ENCODE measurements at regions not wholly inside any gene's neighbourhood (a gene's known extent, or its start where the extent isn't known, plus 50 kb on each side); places are given as distances from the start of the nearest gene placed in this dataset.

GRCh38 chr4:33057736-33058135 lies 2337.6 kb downstream of the PCDH7 start:
- H3K27me3 ChIP-seq = no peaks in the 10 kb centered on the region
- TF ChIP-seq CTCF (IDR thresholded peaks at IDR 0.05; ENCODE audit: low read depth, low read length) = no peak
- H3K4me1 ChIP-seq = no peaks in the 10 kb centered on the region
- H3K4me3 ChIP-seq (ENCODE audit: low read depth, low read length) = no peak overlapping the region
- H3K9me3 ChIP-seq = no peaks in the 10 kb centered on the region
- H3K36me3 ChIP-seq = no peaks in the 10 kb centered on the region
- DNase-seq = no peak

GRCh38 chr4:33058998-33059397 lies 2338.8 kb downstream of the PCDH7 start:
- no peaks in the 10 kb centered on the region for H3K36me3 ChIP-seq
- H3K4me3 ChIP-seq (ENCODE audit: low read depth, low read length) = no peak overlapping the region
- no peaks in the 10 kb centered on the region for H3K27me3 ChIP-seq
- no peak for DNase-seq
- no peak for TF ChIP-seq CTCF (IDR thresholded peaks at IDR 0.05; ENCODE audit: low read depth, low read length)
- H3K4me1 ChIP-seq = no peaks in the 10 kb centered on the region
- H3K9me3 ChIP-seq = no peaks in the 10 kb centered on the region

- Histone ChIP-seq H3K9me3 (no peaks in the 10 kb centered on the region), H3K27me3 (no peaks in the 10 kb centered on the region), H3K36me3 (no peaks in the 10 kb centered on the region), H3K4me3 (ENCODE audit: low read depth, low read length) (no peak overlapping the region), H3K4me1 (no peaks in the 10 kb centered on the region)
- peak; percentile 95 for TF ChIP-seq CTCF (IDR thresholded peaks at IDR 0.05; ENCODE audit: low read depth, low read length)
- peak; percentile 66 for DNase-seq
Observed at GRCh38 chr4:33060674-33061542, 2340.7 kb downstream of the PCDH7 start.

- Histone ChIP-seq H3K9me3 (no peaks in the 10 kb centered on the region), H3K4me1 (no peaks in the 10 kb centered on the region), H3K27me3 (no peaks in the 10 kb centered on the region), H3K4me3 (ENCODE audit: low read depth, low read length) (no peak overlapping the region), H3K36me3 (no peaks in the 10 kb centered on the region)
- no peak for DNase-seq
- TF ChIP-seq CTCF (IDR thresholded peaks at IDR 0.05; ENCODE audit: low read depth, low read length) = no peak
Observed at GRCh38 chr4:33061727-33062126, 2341.6 kb downstream of the PCDH7 start.

- Histone ChIP-seq H3K4me3 (ENCODE audit: low read depth, low read length) (no peak overlapping the region), H3K9me3 (no peaks in the 10 kb centered on the region), H3K36me3 (no peaks in the 10 kb centered on the region), H3K27me3 (no peaks in the 10 kb centered on the region), H3K4me1 (no peaks in the 10 kb centered on the region)
- TF ChIP-seq CTCF (IDR thresholded peaks at IDR 0.05; ENCODE audit: low read depth, low read length) = no peak
- DNase-seq = no peak
Observed at GRCh38 chr4:33062155-33062806, 2342.1 kb downstream of the PCDH7 start.

- no peaks in the 10 kb centered on the region for H3K9me3 ChIP-seq
- H3K27me3 ChIP-seq = no peaks in the 10 kb centered on the region
- no peaks in the 10 kb centered on the region for H3K4me1 ChIP-seq
- H3K36me3 ChIP-seq = no peaks in the 10 kb centered on the region
- no peak for TF ChIP-seq CTCF (IDR thresholded peaks at IDR 0.05; ENCODE audit: low read depth, low read length)
- no peak overlapping the region for H3K4me3 ChIP-seq (ENCODE audit: low read depth, low read length)
- DNase-seq = no peak
Observed at GRCh38 chr4:33063241-33063640, 2343.1 kb downstream of the PCDH7 start.

Data from BE2C (cell line).